ENCODE measurements at regions not wholly inside any gene's neighbourhood (a gene's known extent, or its start where the extent isn't known, plus 50 kb on each side); places are given as distances from the start of the nearest gene placed in this dataset.

DNA sequence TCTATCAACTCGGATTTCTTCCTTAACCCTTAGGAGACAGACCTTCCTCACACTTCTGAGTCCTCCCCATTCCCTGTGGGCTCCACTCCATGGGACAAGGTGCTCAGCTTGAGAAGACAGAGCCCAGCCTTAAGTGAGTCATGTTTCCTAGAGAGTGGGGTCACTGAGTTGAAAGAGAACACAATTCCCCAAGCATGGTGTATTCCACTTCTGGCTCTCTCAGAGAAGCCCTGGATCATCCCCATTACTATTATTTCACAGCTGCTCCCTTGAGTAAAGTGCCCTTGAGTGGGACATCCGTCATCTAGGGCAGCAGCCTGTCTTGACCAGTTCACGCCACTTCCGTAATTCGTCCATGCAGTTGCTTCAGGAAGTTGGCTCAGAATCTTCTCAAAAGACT lies 604.8 kb downstream of the BNC2 start:
- TF ChIP-seq, protein P1, sequence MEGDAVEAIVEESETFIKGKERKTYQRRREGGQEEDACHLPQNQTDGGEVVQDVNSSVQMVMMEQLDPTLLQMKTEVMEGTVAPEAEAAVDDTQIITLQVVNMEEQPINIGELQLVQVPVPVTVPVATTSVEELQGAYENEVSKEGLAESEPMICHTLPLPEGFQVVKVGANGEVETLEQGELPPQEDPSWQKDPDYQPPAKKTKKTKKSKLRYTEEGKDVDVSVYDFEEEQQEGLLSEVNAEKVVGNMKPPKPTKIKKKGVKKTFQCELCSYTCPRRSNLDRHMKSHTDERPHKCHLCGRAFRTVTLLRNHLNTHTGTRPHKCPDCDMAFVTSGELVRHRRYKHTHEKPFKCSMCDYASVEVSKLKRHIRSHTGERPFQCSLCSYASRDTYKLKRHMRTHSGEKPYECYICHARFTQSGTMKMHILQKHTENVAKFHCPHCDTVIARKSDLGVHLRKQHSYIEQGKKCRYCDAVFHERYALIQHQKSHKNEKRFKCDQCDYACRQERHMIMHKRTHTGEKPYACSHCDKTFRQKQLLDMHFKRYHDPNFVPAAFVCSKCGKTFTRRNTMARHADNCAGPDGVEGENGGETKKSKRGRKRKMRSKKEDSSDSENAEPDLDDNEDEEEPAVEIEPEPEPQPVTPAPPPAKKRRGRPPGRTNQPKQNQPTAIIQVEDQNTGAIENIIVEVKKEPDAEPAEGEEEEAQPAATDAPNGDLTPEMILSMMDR (IDR thresholded peaks at IDR 0.05), result no peak
- no peak for TF ChIP-seq EZH2 (IDR thresholded peaks at IDR 0.05)
